OCI-LY1 (cell line): ENCODE measurements at regions not wholly inside any gene's neighbourhood (a gene's known extent, or its start where the extent isn't known, plus 50 kb on each side); places are given as distances from the start of the nearest gene placed in this dataset.

Experiments used
- H2AFZ ChIP-seq: fragments of 200-600 bp; sonication (generic), shearing (Covaris generic); 2 replicates; pipeline ENCODE4 v1.6.0; 2014; ENCODE audit warnings: antibody characterized with exemption, mild to moderate bottlenecking, low read length
- H3F3A ChIP-seq: fragments of 200-600 bp; sonication (generic), shearing (Covaris generic); 2 replicates; pipeline ENCODE4 v1.6.0; 2014; ENCODE audit warnings: mild to moderate bottlenecking, antibody characterized with exemption, low read length, moderate library complexity; ENCODE audit not compliant: insufficient read depth
- H3K27ac ChIP-seq: fragments of 200-600 bp; sonication (generic); 2 replicates; pipeline ENCODE4 v1.5.1; 2014; ENCODE audit warnings: low read length, mixed run types, mild to moderate bottlenecking, low read depth; ENCODE audit not compliant: poor library complexity, severe bottlenecking
- H3K27me3 ChIP-seq: fragments of 200-600 bp; sonication (generic); 2 replicates; pipeline ENCODE4 v1.6.0; 2014; ENCODE audit warnings: antibody characterized with exemption, mild to moderate bottlenecking, low read length, moderate library complexity; ENCODE audit not compliant: insufficient read depth
- H3K36me3 ChIP-seq: fragments of 200-600 bp; sonication (generic); 2 replicates; pipeline ENCODE4 v1.6.1; 2014; ENCODE audit warnings: mild to moderate bottlenecking, antibody characterized with exemption, low read length, moderate library complexity, mixed read lengths; ENCODE audit not compliant: insufficient read depth
- H3K4me1 ChIP-seq: fragments of 200-600 bp; sonication (generic); 2 replicates; pipeline ENCODE4 v1.5.1; 2014; ENCODE audit warnings: mild to moderate bottlenecking, low read length, moderate library complexity; ENCODE audit not compliant: insufficient read depth, severe bottlenecking
- H3K4me2 ChIP-seq: fragments of 200-600 bp; sonication (generic), shearing (Covaris generic); 2 replicates; pipeline ENCODE4 v1.6.1; 2014; ENCODE audit warnings: low read length
- H3K4me3 ChIP-seq: fragments of 200-600 bp; sonication (generic); 2 replicates; pipeline ENCODE4 v1.5.1; 2014; ENCODE audit warnings: low read length, low read depth, mild to moderate bottlenecking, mixed read lengths; ENCODE audit not compliant: poor library complexity, severe bottlenecking
- H3K79me2 ChIP-seq: fragments of 200-600 bp; shearing (Covaris generic); 2 replicates; pipeline ENCODE4 v1.6.1; 2016; ENCODE audit warnings: mixed run types, low read length, mixed read lengths; ENCODE audit not compliant: insufficient read depth
- H3K9ac ChIP-seq: fragments of 200-600 bp; sonication (generic), shearing (Covaris generic); 2 replicates; pipeline ENCODE4 v1.6.1; 2014; ENCODE audit warnings: mild to moderate bottlenecking, low read length, mixed read lengths
- H3K9me2 ChIP-seq: fragments of 200-600 bp; sonication (generic), shearing (Covaris generic); 2 replicates; pipeline ENCODE4 v1.6.1; 2014; ENCODE audit warnings: low read depth, mild to moderate bottlenecking, low read length, mixed read lengths
- H3K9me3 ChIP-seq: fragments of 200-600 bp; shearing (Covaris generic); 2 replicates; pipeline ENCODE4 v1.6.1; 2014; ENCODE audit warnings: low read length, mixed read lengths
- H4K20me1 ChIP-seq: fragments of 200-600 bp; sonication (generic), shearing (Covaris generic); 2 replicates; pipeline ENCODE4 v1.6.0; 2016; ENCODE audit warnings: mild to moderate bottlenecking, low read length; ENCODE audit not compliant: insufficient read depth
- CTCF ChIP-seq: fragments of 200-600 bp; sonication (generic), shearing (Covaris generic); IDR thresholded peaks from 2 replicates; pipeline ENCODE4 v1.5.1; 2017; ENCODE audit warnings: mild to moderate bottlenecking, antibody characterized with exemption, low read length, moderate library complexity, mixed read lengths
- EZH2 ChIP-seq: fragments of 200-600 bp; sonication (generic), shearing (Covaris generic); IDR thresholded peaks from 2 replicates; pipeline ENCODE4 v1.8.0; 2017; ENCODE audit warnings: borderline replicate concordance, mixed run types, mild to moderate bottlenecking, antibody characterized with exemption, low read length, moderate library complexity, mixed read lengths

GRCh38 chr14:51523243-51523642 is 128.5 kb upstream of the FRMD6 start:
- H3K9ac ChIP-seq = no peak overlapping the region
- no peaks in the 10 kb centered on the region for H4K20me1 ChIP-seq
- H2AFZ ChIP-seq = no peak overlapping the region
- no peaks in the 10 kb centered on the region for H3K4me1 ChIP-seq
- no peaks in the 10 kb centered on the region for H3K79me2 ChIP-seq
- no peaks in the 10 kb centered on the region for H3K9me2 ChIP-seq
- no peaks in the 10 kb centered on the region for H3K36me3 ChIP-seq
- H3K4me3 ChIP-seq = no peak overlapping the region
- TF ChIP-seq CTCF (no peak), EZH2 (no peak)
- H3K9me3 ChIP-seq = no peaks in the 10 kb centered on the region
- H3F3A ChIP-seq = no peaks in the 10 kb centered on the region
- H3K4me2 ChIP-seq = no peak overlapping the region
- no peaks in the 10 kb centered on the region for H3K27me3 ChIP-seq
- H3K27ac ChIP-seq = no peak overlapping the region

GRCh38 chr14:51525739-51526138 is 126.0 kb upstream of the FRMD6 start:
- H3K4me2 ChIP-seq = no peak overlapping the region
- H3K9me2 ChIP-seq = no peaks in the 10 kb centered on the region
- TF ChIP-seq EZH2 (no peak), CTCF (no peak)
- H3F3A ChIP-seq = no peaks in the 10 kb centered on the region
- H3K4me3 ChIP-seq = no peak overlapping the region
- H3K4me1 ChIP-seq = no peaks in the 10 kb centered on the region
- no peaks in the 10 kb centered on the region for H3K79me2 ChIP-seq
- H3K36me3 ChIP-seq = no peaks in the 10 kb centered on the region
- H2AFZ ChIP-seq = no peak overlapping the region
- H3K27me3 ChIP-seq = no peaks in the 10 kb centered on the region
- H4K20me1 ChIP-seq = no peaks in the 10 kb centered on the region
- no peaks in the 10 kb centered on the region for H3K9me3 ChIP-seq
- no peak overlapping the region for H3K27ac ChIP-seq
- no peak overlapping the region for H3K9ac ChIP-seq

GRCh38 chr14:51527073-51527472 is 124.6 kb upstream of the FRMD6 start:
- Histone ChIP-seq H3K4me1 (no peaks in the 10 kb centered on the region), H4K20me1 (no peaks in the 10 kb centered on the region), H3K9me3 (no peaks in the 10 kb centered on the region), H3K9me2 (no peaks in the 10 kb centered on the region), H3K27ac (no peak overlapping the region), H3K4me3 (no peak overlapping the region), H3K4me2 (no peak overlapping the region), H3F3A (no peaks in the 10 kb centered on the region), H3K9ac (no peak overlapping the region), H3K79me2 (no peaks in the 10 kb centered on the region), H3K27me3 (no peaks in the 10 kb centered on the region), H3K36me3 (no peaks in the 10 kb centered on the region), H2AFZ (no peak overlapping the region)
- TF ChIP-seq EZH2 = no peak
- no peak for TF ChIP-seq CTCF
